GM12891 (cell line): ENCODE measurements at regions not wholly inside any gene's neighbourhood (a gene's known extent, or its start where the extent isn't known, plus 50 kb on each side); places are given as distances from the start of the nearest gene placed in this dataset.

Experiments
- POLR2A ChIP-seq: IDR thresholded peaks from 2 replicates; pipeline ENCODE4 v1.6.1; 2011; ENCODE audit warnings: low read depth, low read length, control low read depth
- POLR2AphosphoS5 ChIP-seq: IDR thresholded peaks from 2 replicates; pipeline ENCODE4 v1.6.1; 2011; ENCODE audit warnings: low read depth, low read length, control low read depth
- POU2F2 ChIP-seq: IDR thresholded peaks from 2 replicates; pipeline ENCODE4 v1.6.1; 2011; ENCODE audit warnings: low read depth, mild to moderate bottlenecking, control low read depth, low read length, moderate library complexity
- TAF1 ChIP-seq: IDR thresholded peaks from 2 replicates; pipeline ENCODE4 v1.6.1; 2011; ENCODE audit warnings: low read depth, low read length, control low read depth

GRCh38 chr4:28926156-28926555 is 1794.0 kb upstream of the PCDH7 start:
- TF ChIP-seq POLR2A, result no peak
- TF ChIP-seq POLR2AphosphoS5, result no peak
- TF ChIP-seq TAF1, result no peak
- TF ChIP-seq POU2F2, result no peak
